NCI-H2196 (cell line): ENCODE measurements at regions not wholly inside any gene's neighbourhood (a gene's known extent, or its start where the extent isn't known, plus 50 kb on each side); places are given as distances from the start of the nearest gene placed in this dataset.
"Not testable (repeated sequence)": the region's sequence is repeated elsewhere in the genome, so short reads cannot be mapped to it uniquely, and the experiment has no call there.

Experiments used
- DNase-seq: peaks from one replicate; lab custom pipeline; 2025; ENCODE audit not compliant: unreplicated experiment; lab: John Stamatoyannopoulos, UW

DNA sequence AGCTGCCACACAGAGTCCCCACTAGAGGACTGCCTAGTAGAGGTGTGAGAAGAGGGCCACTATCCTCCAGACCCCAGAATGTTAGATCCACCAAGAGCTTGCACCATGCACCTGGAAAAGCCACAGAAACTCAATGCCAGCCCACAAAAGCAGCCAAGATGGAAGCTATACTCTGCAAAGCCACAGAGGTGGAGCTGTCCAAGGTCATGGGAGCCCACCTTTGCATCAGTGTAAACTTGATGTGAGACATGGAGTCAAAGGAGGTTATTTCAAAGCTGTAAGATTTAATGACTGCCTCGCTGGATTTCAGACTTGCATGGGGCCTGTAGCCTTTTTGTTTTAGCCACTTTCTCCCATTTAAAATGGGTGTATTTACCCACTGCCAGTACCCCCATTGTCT is 1030.1 kb upstream of the GRIA3 start:
- DNase-seq: no peak

DNA sequence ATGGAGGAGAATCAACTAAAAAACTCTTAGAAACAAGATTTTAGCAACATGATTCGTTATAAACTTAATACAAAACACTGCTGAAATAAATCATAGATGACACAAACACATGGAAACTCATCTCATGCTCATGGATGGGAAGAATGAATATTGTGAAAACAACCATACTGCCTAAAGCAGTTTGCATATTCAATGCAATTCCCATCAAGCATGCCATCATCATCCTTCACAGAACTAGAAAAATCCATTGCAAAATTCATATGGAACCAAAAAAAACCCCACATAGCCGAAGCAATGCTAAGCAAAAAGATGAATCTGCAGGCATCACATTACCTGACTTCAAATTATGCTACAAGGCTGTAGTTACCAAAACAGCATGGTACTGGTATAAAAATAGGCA is 1015.8 kb upstream of the GRIA3 start:
- DNase-seq: no peak

DNA sequence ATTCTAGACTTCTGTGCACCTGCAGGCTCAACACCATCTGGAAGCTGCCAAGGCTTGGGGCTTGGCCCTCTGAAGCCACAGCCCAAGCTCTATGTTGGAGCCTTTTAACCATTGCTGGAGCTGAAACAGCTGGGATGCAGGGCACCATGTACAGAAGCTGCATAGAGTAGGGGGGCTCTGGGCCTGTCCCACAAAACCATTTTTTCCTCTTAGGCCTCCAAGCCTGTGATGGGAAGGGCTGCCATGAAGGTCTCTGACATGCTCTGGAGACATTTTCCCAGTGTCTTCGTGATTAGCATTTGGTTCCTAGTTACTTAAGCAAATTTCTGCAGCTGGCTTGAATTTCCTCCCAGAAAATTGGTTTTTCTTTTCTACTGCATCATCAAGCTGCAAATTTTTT is 999.3 kb upstream of the GRIA3 start:
- DNase-seq: no peak

GRCh38 chrX:122187069-122187713 is 996.9 kb upstream of the GRIA3 start:
- DNase-seq: no peak

- DNase-seq: no peak
Measured at GRCh38 chrX:122188751-122189150, 995.3 kb upstream of the GRIA3 start.

GRCh38 chrX:122196343-122196742 is 987.7 kb upstream of the GRIA3 start:
- DNase-seq: no peak

DNA sequence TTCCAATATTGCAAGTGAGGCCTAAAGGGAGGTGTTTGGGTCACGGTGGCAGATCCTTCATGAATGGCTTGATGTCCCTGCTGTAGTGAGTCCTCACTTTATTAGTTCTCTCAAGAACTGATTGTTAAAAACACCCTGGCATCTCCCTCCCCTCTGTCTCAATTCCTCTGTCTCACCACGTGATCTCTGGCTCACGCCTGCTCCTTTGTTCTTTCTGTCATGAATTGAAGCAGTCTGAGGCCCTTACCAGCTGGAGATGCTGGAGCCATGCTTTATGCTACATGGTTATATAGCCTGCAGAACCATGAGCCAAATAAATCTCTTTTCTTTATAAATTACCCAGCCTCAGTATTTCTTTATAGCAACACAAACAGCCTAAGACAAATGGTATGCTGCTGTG is 980.7 kb upstream of the GRIA3 start:
- no peak for DNase-seq

- no peak for DNase-seq
Measured at GRCh38 chrX:122218666-122219065, 965.4 kb upstream of the GRIA3 start.

- DNase-seq: no peak
Measured at GRCh38 chrX:122219226-122219625, 964.9 kb upstream of the GRIA3 start.

GRCh38 chrX:122219735-122220134 is 964.3 kb upstream of the GRIA3 start:
- no peak for DNase-seq

DNA sequence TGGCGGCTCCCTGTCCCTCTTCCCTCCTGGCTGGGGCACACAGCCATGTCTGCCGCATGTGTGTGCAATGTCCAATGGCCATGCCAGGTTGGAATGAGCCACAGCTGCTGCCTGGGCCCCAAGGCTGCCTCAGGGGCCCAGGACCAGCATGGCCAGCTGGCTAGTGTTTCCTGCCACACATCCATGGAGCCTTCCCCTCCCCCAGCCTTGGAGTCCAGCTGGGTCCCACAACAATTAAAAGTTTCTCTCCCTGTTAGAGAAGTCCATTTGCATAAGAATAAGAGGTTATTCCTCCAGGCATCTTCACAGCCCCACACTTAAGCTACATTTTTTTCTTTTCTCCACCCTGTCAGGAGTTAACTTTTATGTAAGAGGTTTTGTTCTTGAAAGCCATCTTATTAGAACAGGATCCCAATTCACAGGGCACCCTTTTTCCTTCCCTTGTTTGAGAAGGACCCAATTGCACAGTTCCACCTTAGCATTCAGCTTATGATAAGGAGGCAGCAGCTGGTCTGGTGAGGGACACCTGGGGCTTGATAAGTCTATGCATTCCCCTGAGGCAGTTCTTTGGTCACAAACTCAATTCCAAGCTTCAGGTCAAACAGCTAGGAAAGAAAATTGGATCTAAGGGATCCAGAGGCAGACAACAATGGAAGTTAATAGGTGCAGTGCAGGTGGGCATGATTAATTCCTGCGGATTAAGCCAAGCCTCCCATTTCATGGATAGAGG is 963.3 kb upstream of the GRIA3 start:
- DNase-seq: no peak

DNA sequence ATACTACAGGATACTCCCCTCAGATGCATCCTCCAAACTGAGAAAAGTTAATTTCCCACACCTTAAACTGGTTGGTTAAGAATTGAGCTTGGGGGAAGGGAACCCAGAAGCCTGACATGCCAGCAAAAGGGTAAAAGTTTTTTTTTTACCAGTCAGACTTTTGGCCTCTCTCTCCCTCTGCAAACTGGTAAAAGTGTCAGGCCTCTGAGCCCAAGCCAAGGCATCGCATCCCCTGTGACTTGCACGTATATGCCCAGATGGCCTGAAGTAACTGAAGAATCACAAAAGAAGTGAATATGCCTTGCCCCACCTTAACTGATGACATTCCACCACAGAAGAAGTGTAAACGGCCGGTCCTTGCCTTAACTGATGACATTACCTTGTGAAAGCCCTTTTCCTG is 962.3 kb upstream of the GRIA3 start:
- DNase-seq: not testable (repeated sequence)

GRCh38 chrX:122224137-122224536 is 959.9 kb upstream of the GRIA3 start:
- DNase-seq: not testable (repeated sequence)

GRCh38 chrX:122238801-122239200 is 945.3 kb upstream of the GRIA3 start:
- no peak for DNase-seq

DNA sequence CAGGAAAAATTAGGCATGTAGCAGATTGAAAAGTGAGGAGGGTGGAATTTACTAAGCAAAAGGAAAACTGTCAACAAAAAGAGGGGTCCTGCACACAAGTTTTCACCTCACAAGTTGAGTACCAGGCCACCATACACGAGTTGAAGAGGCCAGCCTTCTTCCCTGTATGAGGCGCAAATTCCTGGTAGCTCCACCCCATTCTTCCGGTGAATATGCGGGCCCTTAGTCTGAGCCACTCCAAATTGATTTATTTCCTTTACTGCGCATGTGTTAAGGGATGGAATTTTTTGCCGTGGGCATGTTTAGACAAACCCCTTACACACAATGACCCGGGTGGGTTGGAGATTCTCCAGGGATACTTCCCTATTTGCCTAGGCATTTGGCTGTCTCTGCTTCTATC is 942.1 kb upstream of the GRIA3 start:
- no peak for DNase-seq

DNA sequence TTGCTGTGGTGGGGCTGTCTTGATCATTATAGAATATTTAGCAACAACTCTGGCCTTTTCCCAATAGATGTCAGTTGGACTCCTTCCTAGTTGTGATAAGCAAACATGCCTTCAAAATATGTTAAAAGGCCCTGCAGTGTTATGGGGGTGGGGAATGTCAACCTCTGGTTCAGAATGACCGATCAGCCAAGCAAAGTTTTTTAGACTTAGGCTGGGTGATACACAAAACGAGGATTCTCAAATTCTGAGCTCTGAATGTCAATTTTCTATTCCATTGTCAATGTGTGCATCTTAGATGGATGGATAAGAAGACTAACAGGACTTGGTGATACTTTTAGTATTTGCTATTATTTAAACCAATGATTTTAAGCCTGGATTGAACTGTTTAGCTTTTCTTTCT is 940.0 kb upstream of the GRIA3 start:
- no peak for DNase-seq

- DNase-seq: no peak
Measured at GRCh38 chrX:122245175-122245574, 938.9 kb upstream of the GRIA3 start.

GRCh38 chrX:122245943-122246342 is 938.1 kb upstream of the GRIA3 start:
- DNase-seq: no peak

DNA sequence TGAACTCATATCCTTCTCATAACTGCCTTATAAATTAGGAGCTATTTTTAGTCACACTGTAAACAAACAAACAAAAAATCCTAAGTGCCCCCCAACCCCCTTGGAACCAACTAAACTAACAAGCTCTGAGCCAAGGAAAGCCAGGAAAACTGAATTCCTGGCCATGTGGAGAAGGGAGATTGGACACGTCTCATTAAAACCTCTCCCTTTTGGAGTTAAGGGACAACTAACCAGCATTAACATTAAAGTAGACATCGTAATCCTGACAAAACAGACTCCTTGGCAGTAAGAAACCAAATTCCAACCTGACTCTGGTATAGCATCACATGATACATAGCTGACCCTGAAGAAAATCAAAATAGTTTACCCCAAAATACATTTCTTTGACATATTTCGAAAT is 937.1 kb upstream of the GRIA3 start:
- no peak for DNase-seq

DNA sequence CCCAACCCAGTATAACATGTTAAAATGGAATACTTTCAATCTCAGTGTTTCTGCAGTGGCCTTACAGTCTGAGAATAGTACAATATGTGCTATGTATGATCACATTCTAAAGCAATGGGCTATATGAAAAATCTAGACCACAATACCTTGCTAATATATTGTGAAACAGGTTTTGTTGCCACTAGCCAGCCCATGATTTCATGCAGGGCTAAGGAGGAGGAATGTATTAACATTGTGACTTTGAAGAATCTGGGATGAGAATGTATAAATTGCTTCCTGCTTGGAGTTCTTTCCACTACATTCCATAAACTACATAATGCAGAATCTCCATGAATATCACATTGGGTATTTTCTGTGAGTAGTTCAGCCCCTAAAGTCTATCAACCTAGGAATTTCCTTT is 935.4 kb upstream of the GRIA3 start:
- DNase-seq: no peak

GRCh38 chrX:122252454-122252853 is 931.6 kb upstream of the GRIA3 start:
- no peak for DNase-seq

GRCh38 chrX:122268353-122268752 is 915.7 kb upstream of the GRIA3 start:
- DNase-seq: no peak

DNA sequence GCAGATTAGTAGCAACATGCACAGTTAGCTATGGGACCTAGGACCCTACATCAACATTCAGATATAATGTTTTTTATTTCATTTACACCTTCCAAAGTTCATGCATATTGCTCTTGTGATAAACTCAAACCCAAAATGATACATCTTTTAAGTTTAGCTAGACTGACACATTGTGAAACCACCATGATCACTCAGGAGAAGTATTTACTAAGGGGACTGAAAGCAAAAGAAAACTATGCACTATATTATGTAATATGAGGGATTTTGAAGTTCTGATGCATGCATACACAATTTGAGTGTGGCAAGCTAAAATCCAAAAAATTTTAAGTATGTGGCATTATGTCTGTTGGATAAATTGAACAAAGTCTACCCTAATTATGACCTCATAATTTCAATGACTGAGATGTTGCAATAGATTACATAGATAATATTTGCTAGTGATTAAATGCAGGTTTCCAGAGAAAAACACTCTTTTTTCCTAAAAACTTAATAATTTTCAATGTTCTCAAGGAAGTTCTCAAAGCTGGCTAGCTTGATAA is 914.8 kb upstream of the GRIA3 start:
- DNase-seq: no peak
